Activated naive CD4-positive, alpha-beta T cell treated with Interleukin-2 at 50 U/mL for 16 hours (primary cell): ENCODE measurements at regions not wholly inside any gene's neighbourhood (a gene's known extent, or its start where the extent isn't known, plus 50 kb on each side); places are given as distances from the start of the nearest gene placed in this dataset.
"Not testable (repeated sequence)": the region's sequence is repeated elsewhere in the genome, so short reads cannot be mapped to it uniquely, and the experiment has no call there.

Experiments used
- DNase-seq: peaks from one replicate; pipeline ENCODE4 v3.0.0-alpha.2; 2020

- DNase-seq: no peak
Measured at GRCh38 chr22:49721211-49721763, 106.4 kb downstream of the BRD1 start.

- no peak for DNase-seq
Measured at GRCh38 chr22:49720279-49720959, 107.3 kb downstream of the BRD1 start.

- no peak for DNase-seq
Measured at GRCh38 chr22:49719046-49719445, 108.6 kb downstream of the BRD1 start.

GRCh38 chr22:49718396-49718795 lies 109.3 kb downstream of the BRD1 start:
- no peak for DNase-seq

GRCh38 chr22:49717322-49717919 lies 110.3 kb downstream of the BRD1 start:
- DNase-seq: no peak

- DNase-seq: no peak
Measured at GRCh38 chr22:49716441-49716840, 111.2 kb downstream of the BRD1 start.

GRCh38 chr22:49715450-49715849 lies 112.2 kb downstream of the BRD1 start:
- DNase-seq: no peak

- no peak for DNase-seq
Measured at GRCh38 chr22:49713003-49713402, 114.7 kb downstream of the BRD1 start.

GRCh38 chr22:49712195-49712791 lies 115.4 kb downstream of the BRD1 start:
- DNase-seq: no peak

GRCh38 chr22:49710746-49711145 lies 116.9 kb downstream of the BRD1 start:
- no peak for DNase-seq

- no peak for DNase-seq
Measured at GRCh38 chr22:49709464-49709863, 118.2 kb downstream of the BRD1 start.

- DNase-seq: no peak
Measured at GRCh38 chr22:49705972-49706352, 121.7 kb downstream of the BRD1 start.

GRCh38 chr22:49705216-49705971 lies 122.3 kb downstream of the BRD1 start:
- no peak for DNase-seq

- no peak for DNase-seq
Measured at GRCh38 chr22:49704345-49705215, 123.1 kb downstream of the BRD1 start.

GRCh38 chr22:49703990-49704344 lies 123.7 kb downstream of the BRD1 start:
- no peak for DNase-seq

GRCh38 chr22:49703505-49703904 lies 124.2 kb downstream of the BRD1 start:
- no peak for DNase-seq

GRCh38 chr22:49702068-49702397 lies 125.6 kb downstream of the BRD1 start:
- DNase-seq: no peak

- no peak for DNase-seq
Measured at GRCh38 chr22:49701380-49702067, 126.1 kb downstream of the BRD1 start.

- no peak for DNase-seq
Measured at GRCh38 chr22:49699928-49700498, 127.7 kb downstream of the BRD1 start.

GRCh38 chr22:49699476-49699875 lies 128.2 kb downstream of the BRD1 start:
- DNase-seq: no peak

- DNase-seq: not testable (repeated sequence)
Measured at GRCh38 chr22:49698616-49699015, 129.1 kb downstream of the BRD1 start.

- DNase-seq: no peak
Measured at GRCh38 chr22:49697047-49697446, 130.6 kb downstream of the BRD1 start.
